Pancreas (tissue), 10 donors: ENCODE measurements at regions not wholly inside any gene's neighbourhood (a gene's known extent, or its start where the extent isn't known, plus 50 kb on each side); places are given as distances from the start of the nearest gene placed in this dataset.
A peak's percentile ranks its signal among the peaks of the same experiment; 100 is the strongest.
"Not testable (repeated sequence)": the region's sequence is repeated elsewhere in the genome, so short reads cannot be mapped to it uniquely, and the experiment has no call there.

Source experiments
- ATAC-seq, 4 donors: fragments of 200-7000 bp; cut with Tn5 transposase; one replicate each; pipeline versions ENCODE4 v1.8.0 to v1.9.1; 2020; ENCODE audit warnings: mild to moderate bottlenecking in 4 of 4, moderate library complexity in 4 of 4
- DNase-seq, 6 donors: peaks; one replicate each; pipeline ENCODE4 v3.0.0-alpha.2; 2020
- FAIRE-seq: peaks from 2 replicates; lab custom pipeline; 2012; peaks lifted over from hg19 to GRCh38; lab: Jason Lieb, UNC
- H3K27ac ChIP-seq, 4 donors: fragments of 200-600 bp; sonication (generic); 1 replicate in 3 of 4; 2 replicates in 1 of 4; pipeline versions ENCODE4 v1.5.0 to v1.8.0; 2020
- H3K27me3 ChIP-seq, 4 donors: fragments of 200-600 bp; one replicate each; pipeline ENCODE4 v1.8.0; 2021
- H3K36me3 ChIP-seq, 3 donors: fragments of 200-600 bp; sonication (generic) in 1 of 3; one replicate each; pipeline versions ENCODE4 v1.5.0 to v1.8.0; 2020 to 2021
- H3K4me1 ChIP-seq, 3 donors: fragments of 200-600 bp; one replicate each; pipeline ENCODE4 v1.8.0; 2021
- H3K4me3 ChIP-seq, 4 donors: fragments of 200-600 bp; sonication (generic) in 2 of 4; one replicate each; pipeline versions ENCODE4 v1.5.0 to v1.8.0; 2020 to 2021
- H3K9me3 ChIP-seq, 4 donors: fragments of 200-600 bp; one replicate each; pipeline ENCODE4 v1.8.0; 2021
- WGBS, 2 donors: extraction: QIAGEN DNeasy Blood & Tissue Kit; methylation state at CpG; one replicate each; pipeline ENCODE4 v1.1.7; 2013; 5-methylcytosine and 5-hydroxymethylcytosine counted together
- intact Hi-C, 3 donors: fragments of 100-400 bp; cut with DNase I; formaldehyde crosslinking; loops; one replicate each; pipeline versions ENCODE4 v1.11.1 to v1.14.2; 2022
- TF ChIP-seq, protein P1 (sequence below), 4 donors: fragments of 200-600 bp; sonication (generic) in 3 of 4; IDR thresholded peaks; one replicate each; pipeline versions ENCODE4 v1.5.0 to v1.8.0; 2021; ENCODE audit warnings: antibody characterized with exemption in 4 of 4
- donor health status: healthy with polysubstance abuse.
- donor health status: DM: no; HTN: no; CAD: no; lungs with moderate emphysema.
- donor health status: DM: no; HTN: no; CAD: no.
- donor health status: control.
- donor health status: control.
- donor health status: Bipolar disorder and iron deficiency.
- donor health status: DM: yes; HTN: yes; CAD: no.
- donor health status: DM: no; HTN: no; CAD: no.
- donor health status: DM: no; HTN: no; CAD: no.
- donor health status: DM: yes; HTN: yes; CAD: no.

DNA sequence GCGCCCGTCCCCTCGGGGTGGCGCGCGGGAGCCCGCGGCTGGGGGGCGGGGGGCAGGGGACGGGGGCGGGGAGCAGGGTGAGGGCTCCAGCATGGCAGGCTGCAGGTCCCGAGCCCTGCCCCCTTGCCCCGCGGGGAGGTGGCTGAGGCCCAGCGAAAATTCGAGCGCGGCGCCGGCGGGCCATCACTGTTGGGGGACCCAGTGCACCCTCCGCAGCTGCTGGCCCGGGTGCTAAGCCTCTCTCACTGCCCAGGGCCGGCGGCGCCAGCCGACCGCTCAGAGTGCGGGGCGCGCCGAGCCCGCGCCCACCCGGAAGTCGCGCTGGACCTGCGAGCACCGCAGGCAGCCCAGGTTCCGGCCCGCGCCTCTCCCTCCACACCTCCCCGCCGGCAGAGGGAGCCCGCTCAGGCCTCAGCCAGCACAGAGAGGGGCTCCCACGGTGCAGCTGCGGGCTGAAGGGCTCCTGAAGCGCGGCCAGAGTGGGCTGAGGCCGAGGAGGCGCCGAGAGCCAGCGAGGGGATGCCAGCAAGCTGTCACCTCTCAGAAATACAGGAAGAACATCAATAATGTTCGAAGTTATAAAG lies 290.8 kb upstream of the PRSS16 start:
- DNase-seq, result peak; percentile 89 to 95 (median 90)

DNA sequence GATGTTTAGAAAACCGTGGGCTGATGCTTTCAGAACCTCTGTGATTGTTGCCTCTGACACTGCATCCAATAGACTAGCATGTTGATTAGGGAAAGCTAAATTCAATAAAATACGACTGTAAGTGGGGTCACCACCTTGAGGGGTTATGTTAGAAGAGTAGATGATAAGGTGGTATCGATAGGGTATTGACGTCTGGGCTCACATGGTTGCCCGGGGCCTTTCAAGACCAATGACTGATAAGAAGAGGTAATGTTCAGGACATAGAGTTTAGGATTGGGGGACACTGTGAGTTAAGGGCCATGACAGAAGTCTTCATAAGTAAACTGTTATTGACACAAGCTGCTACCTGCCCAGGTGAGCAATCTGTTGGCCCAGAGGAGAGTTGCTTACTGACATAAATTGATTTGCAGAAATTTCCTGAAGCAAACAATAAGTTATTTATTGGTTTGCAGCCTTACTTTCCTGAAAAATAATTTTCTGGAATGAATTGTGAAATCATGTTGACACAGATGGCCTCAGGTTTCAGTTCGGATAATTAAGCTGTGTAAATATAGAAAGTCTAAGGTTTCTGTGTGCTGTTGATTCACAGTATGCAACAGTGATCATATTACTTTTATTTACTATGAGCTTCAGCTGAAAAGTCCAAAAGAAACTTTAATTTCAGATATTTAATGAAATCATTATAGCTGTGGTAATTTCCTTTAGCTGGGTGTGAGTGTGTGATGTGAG lies 289.9 kb upstream of the PRSS16 start:
- Histone ChIP-seq H3K4me3 (peak overlapping the region in 3 of 4 donors; percentile 51 to 60 (median 58)), H3K27ac (peak overlapping the region; percentile 79 to 92 (median 90))
- DNase-seq, result peak in 2 of 6 donors; percentile 7 to 12
- ATAC-seq, H3K27me3 ChIP-seq, FAIRE-seq, H3K4me1 ChIP-seq, H3K36me3 ChIP-seq, H3K9me3 ChIP-seq, intact Hi-C loops: not testable (repeated sequence)
- WGBS, 2 donors, result 17 to 20% methylated on average over 6 of the region's 6 CpGs

More for the DNA sequence above, 290.8 kb upstream of the PRSS16 start:
- H3K36me3 ChIP-seq, H3K27me3 ChIP-seq, FAIRE-seq, intact Hi-C loops, H3K4me1 ChIP-seq, H3K9me3 ChIP-seq: not testable (repeated sequence)
- peak overlapping the region; percentile 44 to 60 (median 54) for H3K4me3 ChIP-seq
- peak; percentile 85 to 98 (median 91) for ATAC-seq
- TF ChIP-seq, protein P1, sequence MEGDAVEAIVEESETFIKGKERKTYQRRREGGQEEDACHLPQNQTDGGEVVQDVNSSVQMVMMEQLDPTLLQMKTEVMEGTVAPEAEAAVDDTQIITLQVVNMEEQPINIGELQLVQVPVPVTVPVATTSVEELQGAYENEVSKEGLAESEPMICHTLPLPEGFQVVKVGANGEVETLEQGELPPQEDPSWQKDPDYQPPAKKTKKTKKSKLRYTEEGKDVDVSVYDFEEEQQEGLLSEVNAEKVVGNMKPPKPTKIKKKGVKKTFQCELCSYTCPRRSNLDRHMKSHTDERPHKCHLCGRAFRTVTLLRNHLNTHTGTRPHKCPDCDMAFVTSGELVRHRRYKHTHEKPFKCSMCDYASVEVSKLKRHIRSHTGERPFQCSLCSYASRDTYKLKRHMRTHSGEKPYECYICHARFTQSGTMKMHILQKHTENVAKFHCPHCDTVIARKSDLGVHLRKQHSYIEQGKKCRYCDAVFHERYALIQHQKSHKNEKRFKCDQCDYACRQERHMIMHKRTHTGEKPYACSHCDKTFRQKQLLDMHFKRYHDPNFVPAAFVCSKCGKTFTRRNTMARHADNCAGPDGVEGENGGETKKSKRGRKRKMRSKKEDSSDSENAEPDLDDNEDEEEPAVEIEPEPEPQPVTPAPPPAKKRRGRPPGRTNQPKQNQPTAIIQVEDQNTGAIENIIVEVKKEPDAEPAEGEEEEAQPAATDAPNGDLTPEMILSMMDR (IDR thresholded peaks at IDR 0.05), result peak; percentile 30 to 71 (median 42)
- H3K27ac ChIP-seq, result peak overlapping the region; percentile 79 to 92 (median 90)
- 0 to 1% methylated on average over 11 to 45 of the region's 54 CpGs for WGBS, 2 donors

DNA sequence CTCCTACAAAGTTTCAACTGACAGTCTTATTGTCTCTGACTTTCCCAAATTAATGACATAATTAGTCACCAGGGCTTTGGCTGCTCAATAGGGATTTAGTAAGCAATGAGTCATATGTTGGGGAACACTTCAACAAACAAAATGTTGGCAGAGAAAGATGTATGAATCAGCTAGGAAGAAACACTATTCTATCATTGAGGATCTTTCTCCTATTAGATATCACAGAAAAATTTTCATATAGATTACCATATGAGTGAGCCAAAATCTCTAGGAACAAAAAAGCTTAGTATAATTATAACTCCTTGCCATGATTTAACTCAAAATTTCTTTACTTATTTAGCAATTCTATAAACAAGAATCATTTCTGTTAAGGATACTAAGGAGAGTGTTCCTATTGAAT lies 286.3 kb upstream of the PRSS16 start:
- H3K4me3 ChIP-seq, H3K4me1 ChIP-seq, H3K36me3 ChIP-seq, DNase-seq, ATAC-seq, H3K9me3 ChIP-seq, H3K27me3 ChIP-seq, intact Hi-C loops, H3K27ac ChIP-seq, FAIRE-seq: not testable (repeated sequence)

DNA sequence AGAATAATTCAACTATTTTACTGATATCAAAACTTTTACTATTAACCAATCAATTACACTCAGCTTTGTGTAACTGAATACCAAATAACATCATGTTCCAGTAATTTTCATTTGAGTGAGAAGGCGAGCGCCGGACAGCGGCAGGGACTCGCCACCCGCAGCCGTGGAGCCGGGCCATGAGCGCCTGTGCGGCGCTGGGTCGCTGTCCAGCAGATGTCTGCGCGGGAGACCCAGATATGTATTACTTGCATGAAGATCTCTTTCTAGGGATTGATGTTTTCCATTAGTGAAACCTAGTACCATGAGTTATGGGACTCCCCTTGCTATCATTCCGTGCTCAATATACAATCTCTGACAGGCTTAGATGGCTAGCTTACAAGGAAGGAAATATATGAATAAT lies 245.1 kb upstream of the PRSS16 start:
- Histone ChIP-seq H3K27ac (no peak overlapping the region), H3K9me3 (no peaks in the 10 kb centered on the region), H3K4me1 (no peaks in the 10 kb centered on the region), H3K27me3 (no peaks in the 10 kb centered on the region), H3K36me3 (no peaks in the 10 kb centered on the region), H3K4me3 (no peak overlapping the region)
- 95 to 96% methylated on average over 15 of the region's 15 CpGs for WGBS, 2 donors
- intact Hi-C loops, result no loop called here
- FAIRE-seq (no peak), ATAC-seq (no peak), DNase-seq (no peak)
- TF ChIP-seq, protein P1 (IDR thresholded peaks at IDR 0.05), result no peak

DNA sequence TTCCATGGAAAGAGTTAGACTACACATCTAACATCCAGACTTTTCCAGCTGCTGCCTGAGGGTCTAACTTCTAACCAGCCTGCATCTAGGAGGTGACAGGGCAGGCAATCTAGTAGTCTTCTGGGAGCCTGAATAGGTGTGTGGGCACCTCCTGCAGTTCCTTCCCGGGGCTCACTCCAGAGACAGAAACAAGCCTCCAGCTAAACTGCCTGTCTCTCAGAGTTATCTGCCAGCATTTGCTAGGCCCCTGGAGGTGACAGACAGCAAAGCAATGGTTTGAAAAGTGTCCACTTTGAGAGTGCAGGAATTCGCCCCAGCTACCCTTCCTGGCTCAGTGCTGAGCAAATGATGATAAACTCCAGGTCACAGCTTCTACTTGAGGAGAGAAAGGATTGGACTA lies 240.5 kb upstream of the PRSS16 start:
- ATAC-seq, result no peak

DNA sequence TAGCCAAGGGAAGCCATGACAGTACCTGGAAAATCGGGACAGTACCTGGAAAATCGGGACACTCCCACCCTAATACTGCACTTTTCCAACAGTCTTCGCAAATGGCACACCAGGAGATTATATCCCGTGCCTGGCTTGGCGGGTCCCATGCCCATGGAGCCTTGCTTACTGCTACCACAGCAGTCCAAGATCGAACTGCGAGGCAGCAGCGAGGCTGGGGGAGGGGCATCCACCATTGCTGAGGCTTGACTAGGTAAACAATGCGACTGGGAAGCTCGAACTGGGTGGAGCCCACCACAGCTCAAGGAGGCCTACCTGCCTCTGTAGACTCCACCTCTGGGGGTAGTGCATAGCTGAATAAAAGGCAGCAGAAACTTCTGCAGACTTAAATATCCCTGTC lies 238.9 kb upstream of the PRSS16 start:
- H3K27me3 ChIP-seq, H3K36me3 ChIP-seq, H3K4me3 ChIP-seq, ATAC-seq, H3K27ac ChIP-seq, FAIRE-seq, DNase-seq, H3K4me1 ChIP-seq, H3K9me3 ChIP-seq, intact Hi-C loops: not testable (repeated sequence)
- 93 to 94% methylated on average over 10 of the region's 10 CpGs for WGBS, 2 donors

More for the DNA sequence above, 240.5 kb upstream of the PRSS16 start:
- Histone ChIP-seq H3K36me3 (no peaks in the 10 kb centered on the region), H3K4me1 (no peaks in the 10 kb centered on the region), H3K4me3 (no peak overlapping the region), H3K27me3 (no peaks in the 10 kb centered on the region), H3K27ac (no peak overlapping the region), H3K9me3 (no peaks in the 10 kb centered on the region)
- no peak for FAIRE-seq
- 46 to 50% methylated on average over 2 of the region's 2 CpGs for WGBS, 2 donors
- DNase-seq, result no peak
- TF ChIP-seq, protein P1 (IDR thresholded peaks at IDR 0.05), result no peak
- intact Hi-C loops, result no loop called here

DNA sequence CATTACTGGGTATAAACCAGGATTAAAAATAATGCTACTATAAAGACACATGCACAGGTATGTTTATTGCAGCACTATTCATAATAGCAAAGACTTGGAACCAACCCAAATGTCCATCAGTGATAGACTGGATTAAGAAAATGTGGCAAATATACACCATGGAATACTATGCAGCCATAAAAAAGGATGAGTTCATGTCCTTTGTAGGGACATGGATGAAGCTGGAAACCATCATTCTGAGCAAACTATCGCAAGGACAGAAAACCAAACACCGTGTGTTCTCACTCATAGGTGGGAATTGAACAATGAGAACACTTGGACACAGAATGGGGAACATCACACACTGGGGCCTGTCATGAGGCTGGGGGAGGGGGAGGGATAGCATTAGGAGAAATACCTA lies 233.4 kb upstream of the PRSS16 start:
- H3K4me1 ChIP-seq, FAIRE-seq, H3K9me3 ChIP-seq, H3K36me3 ChIP-seq, intact Hi-C loops, H3K27me3 ChIP-seq, DNase-seq, H3K4me3 ChIP-seq, H3K27ac ChIP-seq, ATAC-seq: not testable (repeated sequence)
- WGBS, 2 donors, result 100% methylated on average over 1 to 2 of the region's 2 CpGs
